GDM1 (cell line): ENCODE measurements at regions not wholly inside any gene's neighbourhood (a gene's known extent, or its start where the extent isn't known, plus 50 kb on each side); places are given as distances from the start of the nearest gene placed in this dataset.

Source experiments
- DNase-seq: peaks from one replicate; lab custom pipeline; 2025; lab: John Stamatoyannopoulos, UW

GRCh38 chr9:109549386-109549785 is 51.3 kb upstream of the PTPN3 start:
- DNase-seq, result no peak

GRCh38 chr9:109551651-109552050 is 53.5 kb upstream of the PTPN3 start:
- DNase-seq, result no peak

GRCh38 chr9:109555215-109555614 is 57.1 kb upstream of the PTPN3 start:
- no peak for DNase-seq

- DNase-seq, result no peak
Measured at GRCh38 chr9:109556061-109556460, 58.0 kb upstream of the PTPN3 start.

- no peak for DNase-seq
Measured at GRCh38 chr9:109556786-109557185, 58.7 kb upstream of the PTPN3 start.

GRCh38 chr9:109557481-109557880 is 59.4 kb upstream of the PTPN3 start:
- no peak for DNase-seq

- no peak for DNase-seq
Measured at GRCh38 chr9:109558718-109559151, 60.6 kb upstream of the PTPN3 start.

- no peak for DNase-seq
Measured at GRCh38 chr9:109560470-109561132, 62.5 kb upstream of the PTPN3 start.

GRCh38 chr9:109561137-109561536 is 63.0 kb upstream of the PTPN3 start:
- no peak for DNase-seq

GRCh38 chr9:109568089-109568488 is 70.0 kb upstream of the PTPN3 start:
- no peak for DNase-seq

- DNase-seq, result no peak
Measured at GRCh38 chr9:109568568-109569210, 70.6 kb upstream of the PTPN3 start.

GRCh38 chr9:109574061-109574882 is 76.2 kb upstream of the PTPN3 start:
- DNase-seq, result no peak

- DNase-seq, result no peak
Measured at GRCh38 chr9:109576762-109577161, 78.7 kb upstream of the PTPN3 start.

- DNase-seq, result no peak
Measured at GRCh38 chr9:109579191-109579948, 81.3 kb upstream of the PTPN3 start.

GRCh38 chr9:109582386-109582785 is 84.3 kb upstream of the PTPN3 start:
- no peak for DNase-seq

- no peak for DNase-seq
Measured at GRCh38 chr9:109584205-109584604, 86.1 kb upstream of the PTPN3 start.

- no peak for DNase-seq
Measured at GRCh38 chr9:109585796-109586195, 87.7 kb upstream of the PTPN3 start.

- no peak for DNase-seq
Measured at GRCh38 chr9:109586993-109587392, 88.9 kb upstream of the PTPN3 start.

- no peak for DNase-seq
Measured at GRCh38 chr9:109588415-109588814, 90.3 kb upstream of the PTPN3 start.

GRCh38 chr9:109590966-109591365 is 92.9 kb upstream of the PTPN3 start:
- DNase-seq, result no peak

GRCh38 chr9:109591691-109592090 is 93.6 kb upstream of the PTPN3 start:
- DNase-seq, result no peak

- no peak for DNase-seq
Measured at GRCh38 chr9:109593612-109594011, 95.5 kb upstream of the PTPN3 start.
